ENCODE measurements at regions not wholly inside any gene's neighbourhood (a gene's known extent, or its start where the extent isn't known, plus 50 kb on each side); places are given as distances from the start of the nearest gene placed in this dataset. TPM values are rescaled to one million over a fixed set of nuclear protein-coding genes. Genes with fewer than 3 reads are reported as not detected.

- Mint-ChIP-seq H3K27me3 (ENCODE audit: low read depth in 3 of 3) (peaks cover 7 to 24% (median 16%) of the 10 kb centered on the region in 3 donors), H3K27ac (no peak overlapping the region), H3K9me3 (peaks cover 21 to 53% (median 50%) of the 10 kb centered on the region in 7 donors), H3K4me1 (no peaks in the 10 kb centered on the region), H3K36me3 (no peaks in the 10 kb centered on the region), H3K4me3 (no peak overlapping the region)
- Histone ChIP-seq H3K9me3 (replicated peaks in 1 of 2; ENCODE audit: control insufficient read depth in 1 of 2, insufficient read depth in 1 of 2, low read length in 2 of 2) (peaks cover 42 to 43% of the 10 kb centered on the region in 2 donors), H3K4me3 (replicated peaks in 1 of 3; ENCODE audit: low read depth in 2 of 3, low read length in 3 of 3) (no peak overlapping the region), H3K4me2 (replicated peaks; ENCODE audit: extremely low read depth, low read length, poor library complexity, severe bottlenecking) (no peak overlapping the region), H2AFZ (ENCODE audit: insufficient read depth, low read depth, low read length, poor library complexity, severe bottlenecking) (no peak overlapping the region), H3K36me3 (replicated peaks in 1 of 2; ENCODE audit: control insufficient read depth in 1 of 2, insufficient read depth in 2 of 2, low read length in 2 of 2) (no peaks in the 10 kb centered on the region), H3K27ac (ENCODE audit: low read depth in 1 of 2, low read length in 2 of 2) (no peak overlapping the region), H3K27me3 (ENCODE audit: control insufficient read depth in 2 of 2, insufficient read depth in 2 of 2, low read length in 2 of 2) (peaks cover 0 to 4% of the 10 kb centered on the region in 2 donors), H3K4me1 (ENCODE audit: control insufficient read depth in 1 of 2, insufficient read depth in 2 of 2, low read length in 2 of 2) (no peaks in the 10 kb centered on the region), H4K20me1 (ENCODE audit: insufficient read depth, low read length) (no peaks in the 10 kb centered on the region), H3K79me2 (ENCODE audit: insufficient read depth, low read length) (no peaks in the 10 kb centered on the region), H3K9ac (ENCODE audit: insufficient read depth, low read length, poor library complexity, severe bottlenecking) (no peak overlapping the region)
- no peak for TF ChIP-seq CTCF (IDR thresholded peaks at IDR 0.05)
- intact Hi-C loops (cut with micrococcal nuclease) = no loop called here
- WGBS (ENCODE audit: insufficient coverage) = 96% methylated on average over 22 of the region's 25 CpGs
- DNase-seq = no peak
These were observed 51.0 kb upstream of the TMEM97 start for GRCh38 chr17:28267720-28268609.

DNA sequence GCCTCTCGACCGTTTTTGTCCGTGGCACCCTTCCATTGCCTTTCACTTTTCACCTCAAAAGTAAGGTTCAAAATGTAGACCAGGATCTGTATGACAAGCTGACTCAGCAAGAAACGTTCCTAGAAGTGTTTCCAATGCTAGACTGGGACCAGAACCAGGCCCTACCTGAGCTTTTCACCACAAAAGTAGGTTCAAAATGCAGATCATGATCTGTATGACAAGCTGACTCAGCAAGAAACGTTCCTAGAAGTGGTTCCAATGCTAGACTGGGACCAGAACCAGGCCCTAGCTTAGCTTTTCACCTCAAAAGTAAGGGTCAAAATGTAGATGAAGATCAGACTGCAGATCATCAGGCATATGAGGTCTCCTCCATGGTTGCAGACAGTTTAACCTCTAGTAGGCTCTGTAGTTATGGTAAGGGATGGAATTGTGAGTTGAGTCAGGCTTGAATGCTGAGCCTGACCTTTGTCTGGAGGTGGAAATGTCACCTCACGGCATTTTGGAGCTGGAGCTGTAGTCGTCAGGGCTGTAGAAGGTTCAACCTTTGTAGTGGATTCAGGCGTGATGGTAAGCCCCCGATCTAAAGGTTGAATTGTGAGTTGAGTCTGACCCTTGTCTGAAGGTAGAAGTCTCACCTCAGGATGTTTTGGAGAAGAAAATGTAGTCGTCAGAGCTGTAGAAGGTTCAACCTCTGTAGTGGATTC, 50.2 kb upstream of the TMEM97 start:
- Mint-ChIP-seq H3K4me3 (no peak overlapping the region), H3K36me3 (no peaks in the 10 kb centered on the region), H3K4me1 (no peaks in the 10 kb centered on the region), H3K27me3 (ENCODE audit: low read depth in 3 of 3) (peaks cover 13 to 32% (median 22%) of the 10 kb centered on the region in 3 donors), H3K27ac (no peak overlapping the region), H3K9me3 (peaks cover 21 to 47% (median 42%) of the 10 kb centered on the region in 7 donors)
- no peak overlapping the region for H3K9ac ChIP-seq (ENCODE audit: insufficient read depth, low read length, poor library complexity, severe bottlenecking)
- peaks cover 2 to 5% of the 10 kb centered on the region in 2 donors for H3K27me3 ChIP-seq (ENCODE audit: control insufficient read depth in 2 of 2, insufficient read depth in 2 of 2, low read length in 2 of 2)
- no peak overlapping the region for H3K27ac ChIP-seq (ENCODE audit: low read depth in 1 of 2, low read length in 2 of 2)
- no peak overlapping the region for H2AFZ ChIP-seq (ENCODE audit: insufficient read depth, low read depth, low read length, poor library complexity, severe bottlenecking)
- no peaks in the 10 kb centered on the region for H4K20me1 ChIP-seq (ENCODE audit: insufficient read depth, low read length)
- no peak for TF ChIP-seq CTCF (IDR thresholded peaks at IDR 0.05)
- 86% methylated on average over 10 of the region's 10 CpGs for WGBS (ENCODE audit: insufficient coverage)
- no peaks in the 10 kb centered on the region for H3K36me3 ChIP-seq (replicated peaks in 1 of 2; ENCODE audit: control insufficient read depth in 1 of 2, insufficient read depth in 2 of 2, low read length in 2 of 2)
- intact Hi-C loops (cut with micrococcal nuclease) = no loop called here
- no peaks in the 10 kb centered on the region for H3K79me2 ChIP-seq (ENCODE audit: insufficient read depth, low read length)
- no peak overlapping the region for H3K4me2 ChIP-seq (replicated peaks; ENCODE audit: extremely low read depth, low read length, poor library complexity, severe bottlenecking)
- H3K4me3 ChIP-seq (replicated peaks in 1 of 3; ENCODE audit: low read depth in 2 of 3, low read length in 3 of 3) = no peak overlapping the region
- no peak for DNase-seq
- peaks cover 35% of the 10 kb centered on the region in 2 donors for H3K9me3 ChIP-seq (replicated peaks in 1 of 2; ENCODE audit: control insufficient read depth in 1 of 2, insufficient read depth in 1 of 2, low read length in 2 of 2)
- no peaks in the 10 kb centered on the region for H3K4me1 ChIP-seq (ENCODE audit: control insufficient read depth in 1 of 2, insufficient read depth in 2 of 2, low read length in 2 of 2)

Small RNA genes lying in the stretch of these regions (small RNA-seq; reads per million reads assigned to genes)
- gene AC061975.2 (ENCODE audit: insufficient read length, low read depth) = not detected

Measured in CD14-positive monocyte (primary cell).